ENCODE measurements at regions not wholly inside any gene's neighbourhood (a gene's known extent, or its start where the extent isn't known, plus 50 kb on each side); places are given as distances from the start of the nearest gene placed in this dataset.

DNA sequence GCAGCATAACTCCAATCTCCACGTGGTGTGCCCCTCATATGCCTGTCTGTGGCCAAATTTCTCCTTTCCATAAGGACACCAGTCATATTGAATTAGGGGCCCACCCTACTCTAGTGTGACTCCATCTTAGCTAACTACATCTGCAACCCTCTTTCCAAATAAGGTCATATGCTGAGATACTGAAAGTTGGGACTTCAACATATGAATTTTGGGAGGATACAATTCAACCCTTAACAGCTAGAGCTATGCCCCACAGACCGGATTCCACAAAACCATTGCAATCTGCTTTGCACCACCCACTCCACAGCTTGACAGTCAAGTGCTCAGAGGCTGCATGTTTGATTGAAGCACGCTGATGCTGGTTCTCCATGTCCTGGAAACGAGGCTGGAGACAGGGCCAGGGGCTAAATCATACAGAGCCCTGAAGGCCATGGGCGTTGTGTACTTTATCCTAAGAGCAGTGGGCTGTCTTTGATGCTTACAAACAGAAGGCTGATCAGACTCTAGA lies 122.8 kb downstream of the MTX3 start:
- no peak for DNase-seq

- DNase-seq, result no peak
Measured at GRCh38 chr5:79865579-79865978, 125.5 kb downstream of the MTX3 start.

DNA sequence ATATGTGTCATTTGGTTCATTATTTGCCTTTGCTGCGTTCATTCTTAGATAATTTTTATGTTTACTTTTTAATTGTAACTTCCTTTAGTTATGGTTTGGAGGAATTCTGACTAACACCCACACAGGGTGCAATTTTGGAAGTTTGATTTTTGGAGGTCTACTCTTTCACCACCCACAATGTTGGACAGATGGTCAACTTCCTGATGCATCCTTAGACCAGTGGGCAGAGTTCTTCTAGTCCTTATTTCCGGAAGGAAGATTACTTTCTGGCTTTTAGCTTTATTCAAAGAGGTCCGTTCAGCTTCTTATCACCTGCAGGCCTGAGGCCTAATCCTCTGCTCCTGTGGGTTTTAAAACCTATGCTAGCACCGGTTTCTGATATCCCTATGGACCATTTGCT lies 126.7 kb downstream of the MTX3 start:
- DNase-seq, result no peak

GRCh38 chr5:79859588-79859987 lies 131.5 kb downstream of the MTX3 start:
- no peak for DNase-seq

DNA sequence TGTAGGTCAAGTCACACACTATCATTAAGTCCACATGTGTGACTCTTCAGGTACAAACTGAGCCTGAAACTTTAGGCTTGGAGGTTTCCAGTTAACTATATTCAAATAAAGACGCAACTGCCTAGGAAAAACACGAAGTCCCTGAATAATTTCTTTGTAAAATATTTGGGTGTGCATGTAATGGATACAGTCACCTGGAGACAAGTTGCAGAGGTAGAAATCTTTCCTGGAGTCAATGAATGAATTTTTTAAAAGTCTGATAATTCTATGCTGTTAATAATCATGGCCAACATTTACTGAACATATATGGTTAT lies 132.7 kb downstream of the MTX3 start:
- DNase-seq, result no peak

GRCh38 chr5:79857714-79858409 lies 133.2 kb downstream of the MTX3 start:
- peak; percentile 78 for DNase-seq

GRCh38 chr5:79856456-79857055 lies 134.5 kb downstream of the MTX3 start:
- no peak for DNase-seq

DNA sequence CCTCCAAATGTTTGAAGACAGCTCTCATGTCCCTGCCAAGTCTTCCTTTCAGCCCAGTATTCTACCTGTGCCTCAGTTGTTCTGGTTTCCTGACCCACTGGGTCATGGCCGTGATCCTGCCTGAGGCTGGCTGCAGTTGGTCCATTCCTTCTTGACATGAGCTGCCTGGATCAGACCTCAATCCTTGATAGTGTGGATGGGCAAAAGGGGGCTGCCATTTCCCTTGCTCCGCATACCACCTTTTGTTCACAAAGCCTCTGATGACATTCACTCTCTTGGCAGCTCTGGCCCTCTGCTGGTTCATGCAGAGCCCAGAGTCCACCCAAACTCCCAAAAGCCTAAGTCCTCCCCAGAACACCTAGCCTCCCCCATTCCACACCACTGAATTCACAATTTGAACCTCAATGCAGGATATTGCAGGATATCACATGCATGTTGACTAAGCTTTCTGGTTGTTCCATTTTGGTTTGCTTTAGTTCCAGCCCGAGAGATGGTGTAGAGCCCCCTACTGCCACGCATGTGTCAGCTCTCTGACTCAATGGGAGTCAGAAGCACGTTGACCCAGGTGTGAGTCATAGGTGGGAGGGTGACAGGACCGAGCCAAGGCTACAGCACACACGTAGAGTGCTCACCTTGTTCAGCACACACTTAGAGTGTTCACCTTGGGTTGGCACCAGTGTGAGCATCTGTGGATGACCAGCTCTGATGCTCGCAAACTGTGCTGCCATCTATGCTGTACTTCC lies 137.2 kb downstream of the MTX3 start:
- peak; percentile 44 for DNase-seq

DNA sequence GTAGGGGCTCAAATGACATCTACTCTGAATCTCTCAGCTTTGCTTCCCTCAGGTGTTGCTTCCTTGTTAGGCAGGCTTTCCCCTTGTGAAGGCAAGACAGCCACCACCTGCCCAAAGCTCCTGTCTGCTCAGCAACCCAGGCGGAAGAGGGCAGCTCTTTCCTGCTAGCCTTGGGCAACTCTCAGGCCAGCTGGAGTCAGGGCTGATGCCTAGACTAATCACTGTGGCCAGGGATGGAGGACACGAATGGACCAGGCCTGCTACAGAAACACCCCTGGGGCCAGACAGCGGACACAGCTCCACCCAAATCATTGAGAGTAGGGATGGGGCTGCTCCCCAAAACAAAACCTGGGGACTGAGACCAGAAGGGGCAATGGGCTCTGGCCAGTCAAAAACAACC lies 138.0 kb downstream of the MTX3 start:
- no peak for DNase-seq

DNA sequence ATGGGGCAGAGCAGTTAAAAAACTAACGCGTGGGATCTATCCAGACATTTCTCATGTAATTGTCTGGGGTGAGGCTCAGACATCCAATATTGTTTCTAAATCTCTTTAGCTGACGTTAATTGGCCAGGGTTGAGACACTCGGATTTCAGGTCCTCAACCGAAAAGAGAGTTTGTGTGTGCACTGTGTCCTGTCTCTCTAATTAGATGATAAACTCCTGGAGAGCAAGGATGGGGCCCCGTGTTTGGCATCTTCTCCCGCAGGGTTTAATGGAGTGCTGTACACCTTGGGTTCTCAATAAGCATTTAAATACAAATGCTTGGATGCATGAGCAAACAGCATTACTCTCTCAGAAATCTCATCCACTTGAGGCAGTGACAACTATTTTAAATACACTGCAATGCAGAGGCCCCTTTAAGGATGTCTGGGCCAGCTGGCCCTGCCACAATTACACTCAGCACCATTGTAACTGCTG lies 139.6 kb downstream of the MTX3 start:
- DNase-seq, result no peak

DNA sequence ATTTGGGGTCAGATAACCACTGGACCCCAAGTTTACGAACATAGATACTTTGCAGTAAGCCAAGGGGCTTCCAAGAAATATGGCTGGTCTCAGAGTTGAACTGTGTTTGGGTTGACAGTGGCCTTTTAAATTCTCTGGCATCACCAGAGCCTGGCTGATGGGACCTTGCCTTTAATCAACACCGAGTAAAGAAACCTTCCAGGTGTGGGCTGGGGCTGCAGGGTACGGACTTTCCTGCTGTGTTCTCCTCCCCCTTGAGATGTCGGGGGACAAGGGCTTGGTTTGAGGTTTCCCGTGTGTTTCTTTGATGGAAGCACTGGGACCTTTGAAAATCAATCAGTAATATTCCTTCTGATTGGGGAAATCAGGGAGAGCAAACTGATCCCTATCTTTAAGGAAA lies 140.1 kb downstream of the MTX3 start:
- DNase-seq, result no peak

GRCh38 chr5:79850316-79850822 lies 140.7 kb downstream of the MTX3 start:
- DNase-seq, result no peak

DNA sequence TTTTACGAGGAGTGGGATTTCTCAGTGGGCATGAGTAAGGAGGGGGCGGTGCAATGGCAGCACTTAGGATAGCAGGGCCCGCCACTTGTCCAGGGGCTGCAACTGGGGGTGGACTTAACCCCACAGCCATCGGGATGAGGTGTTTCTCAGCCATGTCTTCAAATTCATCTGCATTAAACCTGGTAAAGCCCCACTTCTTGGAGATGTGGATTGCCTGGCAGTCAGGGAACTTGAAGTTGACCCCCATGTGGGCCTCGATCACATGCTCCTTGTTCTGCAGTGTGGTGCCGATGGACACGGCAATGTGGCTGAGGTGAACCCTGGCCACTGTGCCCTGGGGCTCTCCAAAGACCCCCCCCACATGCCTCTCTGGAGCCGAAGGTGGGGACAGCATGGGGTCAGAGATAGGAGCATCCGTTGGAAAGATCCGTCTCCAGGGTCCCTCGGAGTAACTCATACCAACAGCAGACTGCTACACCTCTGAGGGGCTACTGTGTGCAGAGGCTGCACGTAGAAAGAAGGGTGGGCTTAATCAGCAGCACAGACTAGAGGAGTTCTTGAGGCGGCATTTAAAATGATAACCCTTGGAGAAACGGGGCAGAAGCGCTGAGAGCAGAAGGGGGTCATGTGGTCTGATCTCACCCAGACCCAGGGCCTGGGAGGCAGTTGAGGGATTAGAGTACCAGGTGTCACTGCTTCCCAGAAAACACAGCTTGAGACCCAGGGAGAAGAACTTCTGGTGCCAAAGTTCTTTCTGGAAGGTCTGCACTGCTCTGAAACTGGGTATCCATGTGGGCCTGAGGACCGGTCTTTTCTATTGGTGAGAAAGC lies 141.4 kb downstream of the MTX3 start:
- DNase-seq, result no peak

Measured in DMS53 (cell line).